DND-41 (cell line): ENCODE measurements at regions not wholly inside any gene's neighbourhood (a gene's known extent, or its start where the extent isn't known, plus 50 kb on each side); places are given as distances from the start of the nearest gene placed in this dataset.
"Not testable (repeated sequence)": the region's sequence is repeated elsewhere in the genome, so short reads cannot be mapped to it uniquely, and the experiment has no call there.

Experiments
- ATAC-seq: fragments of 200-7000 bp; cut with Tn5 transposase; 3 replicates; pipeline ENCODE4 v1.9.1; 2021; ENCODE audit warnings: low read depth; ENCODE audit not compliant: insufficient read depth
- DNase-seq: peaks from one replicate; pipeline ENCODE4 v3.0.0-alpha.2; 2020
- H2AFZ ChIP-seq: 2 replicates; pipeline ENCODE4 v1.6.0; 2012; ENCODE audit warnings: low read depth, low read length
- H3K27ac ChIP-seq: 2 replicates; pipeline ENCODE4 v1.5.1; 2012; ENCODE audit warnings: low read length, inconsistent platforms
- H3K27me3 ChIP-seq: fragments of 200-600 bp; sonication (generic); 2 replicates; pipeline ENCODE4 v1.6.0; 2012; ENCODE audit warnings: low read length, mild to moderate bottlenecking, inconsistent platforms; ENCODE audit not compliant: insufficient read depth, poor library complexity
- H3K36me3 ChIP-seq: 2 replicates; pipeline ENCODE4 v1.5.1; 2012; ENCODE audit warnings: low read length, inconsistent platforms; ENCODE audit not compliant: insufficient read depth
- H3K4me1 ChIP-seq: 2 replicates; pipeline ENCODE4 v1.5.1; 2012; ENCODE audit warnings: mild to moderate bottlenecking, low read length; ENCODE audit not compliant: insufficient read depth
- H3K4me2 ChIP-seq: 2 replicates; pipeline ENCODE4 v1.6.0; 2012; ENCODE audit warnings: mild to moderate bottlenecking, moderate library complexity, low read length, inconsistent platforms; ENCODE audit not compliant: insufficient read depth
- H3K4me3 ChIP-seq, 2 experiments: fragments of 200-600 bp in 1 of 2; shearing (Covaris generic) in 1 of 2; 2 replicates each; pipeline ENCODE4 v1.5.1; 2012 to 2016; ENCODE audit warnings: inconsistent platforms in 2 of 2, low read length in 2 of 2, mild to moderate bottlenecking in 2 of 2, low read depth in 1 of 2, moderate library complexity in 1 of 2
- H3K79me2 ChIP-seq: 2 replicates; pipeline ENCODE4 v1.6.0; 2012; ENCODE audit warnings: low read length, inconsistent platforms; ENCODE audit not compliant: insufficient read depth
- H3K9ac ChIP-seq: 2 replicates; pipeline ENCODE4 v1.6.0; 2012; ENCODE audit warnings: low read depth, mild to moderate bottlenecking, inconsistent platforms, low read length, moderate library complexity
- H3K9me3 ChIP-seq: 2 replicates; pipeline ENCODE4 v1.5.1; 2012; ENCODE audit warnings: low read length, moderate library complexity, mild to moderate bottlenecking, inconsistent platforms; ENCODE audit not compliant: insufficient read depth, severe bottlenecking
- H4K20me1 ChIP-seq: 2 replicates; pipeline ENCODE4 v1.6.0; 2012; ENCODE audit warnings: low read length; ENCODE audit not compliant: insufficient read depth
- EZH2 ChIP-seq: IDR thresholded peaks from 3 replicates; pipeline ENCODE4 v1.6.1; 2012; ENCODE audit warnings: borderline replicate concordance, low read depth, mild to moderate bottlenecking, moderate library complexity, low read length, inconsistent platforms; ENCODE audit not compliant: severe bottlenecking
- TF ChIP-seq, protein P1 (sequence below): IDR thresholded peaks from 2 replicates; pipeline ENCODE4 v1.5.1; 2012; ENCODE audit warnings: borderline replicate concordance, low read length, moderate library complexity, mild to moderate bottlenecking; ENCODE audit not compliant: poor library complexity, severe bottlenecking; ENCODE audit errors: extremely low read depth

DNA sequence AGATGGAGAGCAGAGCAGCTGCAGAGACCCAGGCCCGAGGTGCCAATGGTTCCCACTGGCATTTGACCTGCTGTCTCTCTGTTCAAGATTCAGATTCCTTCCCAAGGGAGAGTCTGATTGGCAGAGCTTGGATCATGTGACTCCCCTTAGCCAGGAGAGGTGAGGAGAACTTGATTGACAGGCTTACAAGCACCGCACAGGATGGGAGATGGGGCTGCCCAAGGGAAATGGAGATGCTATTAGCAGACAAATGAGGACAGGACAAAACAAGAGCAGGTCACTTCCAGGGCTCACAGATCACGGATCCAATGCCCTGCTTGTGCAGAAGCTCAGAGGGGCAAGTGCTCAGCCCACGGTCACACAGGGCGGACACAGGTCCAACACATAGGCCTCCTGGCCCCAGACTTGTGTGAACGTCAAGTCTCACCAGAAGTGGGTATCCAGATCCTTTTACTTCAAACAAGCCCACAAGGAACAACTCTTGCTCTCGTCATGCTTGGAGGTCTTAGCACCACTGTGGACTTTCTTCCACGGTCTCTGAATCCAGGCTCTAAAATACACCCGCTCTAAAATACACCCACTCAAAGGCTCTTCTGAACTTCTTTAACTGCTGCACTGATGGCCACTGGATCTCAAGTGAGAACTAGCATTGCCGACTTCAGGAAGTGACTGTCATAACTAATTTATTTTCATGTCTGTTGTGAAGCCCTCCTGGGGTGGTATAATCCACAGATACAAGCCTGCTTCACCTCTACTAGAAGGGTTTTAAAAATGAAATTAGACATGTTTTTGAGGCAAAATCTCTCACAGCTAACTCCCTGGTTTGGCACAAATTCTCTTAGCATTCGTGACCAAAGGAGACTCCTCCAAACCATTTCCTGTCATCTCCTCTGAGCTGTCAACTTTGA lies 274.9 kb downstream of the RRAGC start:
- TF ChIP-seq, protein P1, sequence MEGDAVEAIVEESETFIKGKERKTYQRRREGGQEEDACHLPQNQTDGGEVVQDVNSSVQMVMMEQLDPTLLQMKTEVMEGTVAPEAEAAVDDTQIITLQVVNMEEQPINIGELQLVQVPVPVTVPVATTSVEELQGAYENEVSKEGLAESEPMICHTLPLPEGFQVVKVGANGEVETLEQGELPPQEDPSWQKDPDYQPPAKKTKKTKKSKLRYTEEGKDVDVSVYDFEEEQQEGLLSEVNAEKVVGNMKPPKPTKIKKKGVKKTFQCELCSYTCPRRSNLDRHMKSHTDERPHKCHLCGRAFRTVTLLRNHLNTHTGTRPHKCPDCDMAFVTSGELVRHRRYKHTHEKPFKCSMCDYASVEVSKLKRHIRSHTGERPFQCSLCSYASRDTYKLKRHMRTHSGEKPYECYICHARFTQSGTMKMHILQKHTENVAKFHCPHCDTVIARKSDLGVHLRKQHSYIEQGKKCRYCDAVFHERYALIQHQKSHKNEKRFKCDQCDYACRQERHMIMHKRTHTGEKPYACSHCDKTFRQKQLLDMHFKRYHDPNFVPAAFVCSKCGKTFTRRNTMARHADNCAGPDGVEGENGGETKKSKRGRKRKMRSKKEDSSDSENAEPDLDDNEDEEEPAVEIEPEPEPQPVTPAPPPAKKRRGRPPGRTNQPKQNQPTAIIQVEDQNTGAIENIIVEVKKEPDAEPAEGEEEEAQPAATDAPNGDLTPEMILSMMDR: no peak
- TF ChIP-seq EZH2: no peak
- Histone ChIP-seq H3K9me3 (no peaks in the 10 kb centered on the region), H3K4me1 (no peaks in the 10 kb centered on the region), H2AFZ (no peak overlapping the region), H3K4me2 (no peak overlapping the region), H4K20me1 (peaks cover 7% of the 10 kb centered on the region; the same call in 1 of the 2 replicates), H3K9ac (no peak overlapping the region), H3K36me3 (no peaks in the 10 kb centered on the region), H3K4me3 (no peak overlapping the region), H3K27ac (no peak overlapping the region), H3K27me3 (peaks cover 13% of the 10 kb centered on the region), H3K79me2 (no peaks in the 10 kb centered on the region)
- no peak for ATAC-seq
- DNase-seq: no peak

DNA sequence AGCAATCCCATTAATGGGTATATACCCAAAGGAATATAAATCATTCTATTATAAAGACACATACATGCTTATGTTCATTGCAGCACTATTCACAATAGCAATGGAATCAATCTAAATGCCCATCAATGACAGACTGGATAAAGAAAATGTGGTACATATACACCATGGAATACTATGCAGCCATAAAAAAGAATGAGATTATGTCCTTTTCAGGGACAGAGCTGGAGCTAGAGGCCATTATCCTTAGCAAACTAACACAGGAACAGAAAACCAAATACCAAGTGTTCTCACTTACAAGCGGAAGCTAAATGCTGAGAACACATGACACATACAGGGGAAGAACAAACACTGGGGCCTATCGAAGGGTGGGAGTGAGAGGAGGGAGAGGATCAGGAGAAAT lies 276.3 kb downstream of the RRAGC start:
- not testable (repeated sequence) for H3K79me2 ChIP-seq, H3K9ac ChIP-seq, H3K9me3 ChIP-seq, ATAC-seq, H3K4me1 ChIP-seq, H2AFZ ChIP-seq, H4K20me1 ChIP-seq, H3K4me2 ChIP-seq, H3K27ac ChIP-seq, DNase-seq, H3K36me3 ChIP-seq, H3K4me3 ChIP-seq
- H3K27me3 ChIP-seq: peaks cover 13% of the 10 kb centered on the region

- no peak for DNase-seq
These were observed 278.2 kb downstream of the RRAGC start for GRCh38 chr1:38581396-38581795.

GRCh38 chr1:38580594-38580993 lies 279.0 kb downstream of the RRAGC start:
- H3K79me2 ChIP-seq: no peaks in the 10 kb centered on the region
- H3K4me2 ChIP-seq: no peak overlapping the region
- no peak overlapping the region for H3K27ac ChIP-seq
- TF ChIP-seq, protein P1: no peak
- no peak for TF ChIP-seq EZH2
- no peaks in the 10 kb centered on the region for H3K36me3 ChIP-seq
- H4K20me1 ChIP-seq: peaks cover 10% of the 10 kb centered on the region
- H3K27me3 ChIP-seq: peaks cover 13% of the 10 kb centered on the region
- no peak for DNase-seq
- no peaks in the 10 kb centered on the region for H3K9me3 ChIP-seq
- H2AFZ ChIP-seq: no peak overlapping the region
- H3K4me1 ChIP-seq: no peaks in the 10 kb centered on the region
- H3K4me3 ChIP-seq: no peak overlapping the region
- no peak for ATAC-seq
- no peak overlapping the region for H3K9ac ChIP-seq

More at GRCh38 chr1:38581396-38581795, 278.2 kb downstream of the RRAGC start:
- Histone ChIP-seq H3K9me3 (no peaks in the 10 kb centered on the region), H3K36me3 (no peaks in the 10 kb centered on the region), H3K4me2 (no peak overlapping the region), H3K9ac (no peak overlapping the region), H3K4me1 (no peaks in the 10 kb centered on the region), H3K79me2 (no peaks in the 10 kb centered on the region), H4K20me1 (peaks cover 6% of the 10 kb centered on the region; the same call in 1 of the 2 replicates), H3K27ac (no peak overlapping the region), H2AFZ (no peak overlapping the region), H3K27me3 (peaks cover 13% of the 10 kb centered on the region), H3K4me3 (no peak overlapping the region)
- ATAC-seq: no peak
- TF ChIP-seq, protein P1: no peak
- no peak for TF ChIP-seq EZH2
